Thyroid gland (tissue), 4 donors: ENCODE measurements at regions not wholly inside any gene's neighbourhood (a gene's known extent, or its start where the extent isn't known, plus 50 kb on each side); places are given as distances from the start of the nearest gene placed in this dataset.

ENCODE experiments used
- DNase-seq, 2 donors: peaks; one replicate each; pipeline ENCODE4 v3.0.0-alpha.2; 2019
- H3K27ac ChIP-seq, 3 donors: fragments of 200-600 bp; sonication (generic); 1 replicate in 2 of 3; 2 replicates in 1 of 3; pipeline ENCODE4 v1.5.1; 2016 to 2019; ENCODE audit warnings: mild to moderate bottlenecking in 1 of 3, moderate library complexity in 1 of 3
- H3K27me3 ChIP-seq: fragments of 200-600 bp; sonication (generic); one replicate; pipeline ENCODE4 v1.5.1; 2019
- H3K36me3 ChIP-seq, 2 donors: fragments of 200-600 bp; sonication (generic); one replicate each; pipeline ENCODE4 v1.5.1; 2016 to 2019
- H3K4me1 ChIP-seq, 2 donors: fragments of 200-600 bp; sonication (generic); one replicate each; pipeline ENCODE4 v1.5.1; 2017 to 2019
- H3K4me3 ChIP-seq, 3 donors: fragments of 200-600 bp; sonication (generic); replicated peaks in 1 of 3; 1 replicate in 2 of 3; 2 replicates in 1 of 3; pipeline ENCODE4 v1.5.1; 2016; ENCODE audit warnings: mild to moderate bottlenecking in 1 of 3
- H3K9me3 ChIP-seq: fragments of 200-600 bp; sonication (generic); one replicate; pipeline ENCODE4 v1.5.1; 2017
- POLR2A ChIP-seq, 2 donors: fragments of 450-650 bp; IDR thresholded peaks; one replicate each; pipeline ENCODE4 v1.6.1; 2017; ENCODE audit warnings: antibody characterized with exemption in 2 of 2, mild to moderate bottlenecking in 2 of 2, moderate library complexity in 1 of 2
- WGBS, 2 donors: methylation state at CpG; one replicate each; pipeline ENCODE4 v1.1.5; 2017; 5-methylcytosine and 5-hydroxymethylcytosine counted together
- intact Hi-C: fragments of 100-400 bp; cut with DNase I; formaldehyde crosslinking; loops from one replicate; pipeline ENCODE4 v1.15.1; 2023
- TF ChIP-seq, protein P1 (sequence below), 6 experiments: fragments of 200-600 bp in 3 of 6; fragments of 450-650 bp in 3 of 6; sonication (generic) in 3 of 6; IDR thresholded peaks; one replicate each; pipeline ENCODE4 v1.5.1; 2016 to 2019; ENCODE audit warnings: antibody characterized with exemption in 6 of 6, mild to moderate bottlenecking in 2 of 6, inconsistent platforms in 1 of 6, moderate library complexity in 1 of 6

DNA sequence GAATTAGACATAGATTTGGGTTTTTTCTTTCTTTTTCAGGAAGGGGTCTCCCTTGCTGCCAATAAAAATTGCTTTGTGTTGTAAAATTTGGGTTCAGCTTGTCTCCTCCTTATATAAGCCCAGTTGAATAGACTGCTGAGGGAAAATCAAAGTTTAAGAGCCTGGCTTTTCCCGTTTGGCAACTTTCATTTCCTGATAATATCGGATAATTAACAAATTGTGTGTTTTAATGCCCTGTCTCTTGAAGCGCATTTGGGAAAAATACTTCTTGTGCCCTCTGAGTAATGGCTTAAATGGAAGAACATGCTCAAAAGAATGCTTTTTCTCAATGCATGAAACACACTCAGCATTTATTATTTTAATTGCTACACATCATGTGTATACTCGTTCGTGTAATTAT is 198.0 kb upstream of the DCN start:
- Histone ChIP-seq H3K27ac (peak overlapping the region; percentile 56 to 91 (median 73)), H3K27me3 (no peaks in the 10 kb centered on the region), H3K4me3 (no peak overlapping the region), H3K9me3 (no peaks in the 10 kb centered on the region), H3K4me1 (peaks cover 14 to 17% of the 10 kb centered on the region in 2 donors), H3K36me3 (no peaks in the 10 kb centered on the region)
- no peak for DNase-seq
- WGBS, 2 donors: 34 to 45% methylated on average over 5 of the region's 5 CpGs
- intact Hi-C loops: no loop called here
- TF ChIP-seq, protein P1, sequence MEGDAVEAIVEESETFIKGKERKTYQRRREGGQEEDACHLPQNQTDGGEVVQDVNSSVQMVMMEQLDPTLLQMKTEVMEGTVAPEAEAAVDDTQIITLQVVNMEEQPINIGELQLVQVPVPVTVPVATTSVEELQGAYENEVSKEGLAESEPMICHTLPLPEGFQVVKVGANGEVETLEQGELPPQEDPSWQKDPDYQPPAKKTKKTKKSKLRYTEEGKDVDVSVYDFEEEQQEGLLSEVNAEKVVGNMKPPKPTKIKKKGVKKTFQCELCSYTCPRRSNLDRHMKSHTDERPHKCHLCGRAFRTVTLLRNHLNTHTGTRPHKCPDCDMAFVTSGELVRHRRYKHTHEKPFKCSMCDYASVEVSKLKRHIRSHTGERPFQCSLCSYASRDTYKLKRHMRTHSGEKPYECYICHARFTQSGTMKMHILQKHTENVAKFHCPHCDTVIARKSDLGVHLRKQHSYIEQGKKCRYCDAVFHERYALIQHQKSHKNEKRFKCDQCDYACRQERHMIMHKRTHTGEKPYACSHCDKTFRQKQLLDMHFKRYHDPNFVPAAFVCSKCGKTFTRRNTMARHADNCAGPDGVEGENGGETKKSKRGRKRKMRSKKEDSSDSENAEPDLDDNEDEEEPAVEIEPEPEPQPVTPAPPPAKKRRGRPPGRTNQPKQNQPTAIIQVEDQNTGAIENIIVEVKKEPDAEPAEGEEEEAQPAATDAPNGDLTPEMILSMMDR (IDR thresholded peaks at IDR 0.05): no peak
- no peak for TF ChIP-seq POLR2A (IDR thresholded peaks at IDR 0.05)

DNA sequence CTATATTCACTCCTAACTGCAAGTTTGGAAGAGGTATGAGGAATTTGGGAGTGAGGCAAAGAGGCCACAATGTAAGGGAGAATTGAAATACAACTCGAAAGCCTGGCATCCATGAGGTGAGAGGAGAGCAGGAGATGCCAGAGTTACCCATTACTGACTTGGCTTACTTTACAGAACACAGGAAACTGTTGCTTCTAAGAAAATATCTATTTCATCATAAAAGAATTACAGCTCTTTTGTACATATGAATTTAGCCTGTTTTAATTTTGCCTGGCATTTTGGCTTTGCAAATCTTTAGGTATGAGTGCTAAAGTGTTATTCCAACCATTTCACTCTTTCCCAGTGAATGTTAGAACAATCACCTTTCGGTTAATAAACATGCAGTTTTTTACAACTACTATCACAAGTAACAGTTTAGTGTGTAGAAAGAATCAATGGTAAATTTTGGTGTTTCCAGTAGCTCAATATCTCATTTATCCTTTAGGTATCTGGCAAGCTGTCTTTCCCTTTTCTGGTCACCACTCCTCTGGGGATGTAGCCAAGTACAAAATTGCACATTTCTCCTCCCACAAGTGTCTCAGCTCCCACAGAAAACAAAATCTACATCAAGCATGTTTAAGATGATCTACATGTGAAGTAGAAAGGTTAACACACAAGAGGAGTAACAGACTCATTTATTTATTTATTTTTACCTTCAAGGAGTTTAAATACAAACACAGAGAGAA is 196.6 kb upstream of the DCN start:
- Histone ChIP-seq H3K9me3 (no peaks in the 10 kb centered on the region), H3K4me1 (peaks cover 6 to 10% of the 10 kb centered on the region in 2 donors), H3K27ac (no peak overlapping the region), H3K27me3 (no peaks in the 10 kb centered on the region), H3K4me3 (no peak overlapping the region), H3K36me3 (no peaks in the 10 kb centered on the region)
- 93 to 96% methylated on average over 2 of the region's 2 CpGs for WGBS, 2 donors
- no peak for DNase-seq
- intact Hi-C loops: loop anchor here (10.0 kb wide), 1 partner anchor 1276 kb away; no protein-coding TSS in a partner anchor
- TF ChIP-seq, protein P1 (IDR thresholded peaks at IDR 0.05): no peak

DNA sequence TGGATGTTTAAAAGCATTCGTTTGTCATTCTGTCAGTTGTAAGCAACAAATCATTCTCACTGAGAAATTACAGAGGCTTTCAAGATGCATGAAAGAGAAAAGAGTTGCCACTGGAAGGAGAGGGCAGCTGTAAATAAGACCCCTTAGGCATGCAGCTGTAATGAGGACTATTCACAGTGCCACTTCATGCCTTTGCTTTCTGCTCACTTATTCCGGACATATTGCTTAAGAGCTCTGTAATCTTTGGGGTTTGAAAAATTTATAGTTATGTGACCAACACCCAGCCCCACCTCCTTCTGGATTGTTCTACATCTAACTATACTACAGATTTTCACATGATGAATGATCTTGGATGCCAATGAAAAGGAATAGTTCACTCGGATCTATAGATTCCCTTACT is 194.8 kb upstream of the DCN start:
- Histone ChIP-seq H3K27me3 (no peaks in the 10 kb centered on the region), H3K4me3 (no peak overlapping the region), H3K36me3 (no peaks in the 10 kb centered on the region), H3K27ac (no peak overlapping the region), H3K4me1 (no peaks in the 10 kb centered on the region), H3K9me3 (no peaks in the 10 kb centered on the region)
- TF ChIP-seq POLR2A (IDR thresholded peaks at IDR 0.05): no peak
- TF ChIP-seq, protein P1 (IDR thresholded peaks at IDR 0.05): no peak
- intact Hi-C loops: loop anchor here (10.0 kb wide), 1 partner anchor 1277 kb away; no protein-coding TSS in a partner anchor
- WGBS, 2 donors: 85 to 89% methylated on average over 3 of the region's 3 CpGs
- no peak for DNase-seq

DNA sequence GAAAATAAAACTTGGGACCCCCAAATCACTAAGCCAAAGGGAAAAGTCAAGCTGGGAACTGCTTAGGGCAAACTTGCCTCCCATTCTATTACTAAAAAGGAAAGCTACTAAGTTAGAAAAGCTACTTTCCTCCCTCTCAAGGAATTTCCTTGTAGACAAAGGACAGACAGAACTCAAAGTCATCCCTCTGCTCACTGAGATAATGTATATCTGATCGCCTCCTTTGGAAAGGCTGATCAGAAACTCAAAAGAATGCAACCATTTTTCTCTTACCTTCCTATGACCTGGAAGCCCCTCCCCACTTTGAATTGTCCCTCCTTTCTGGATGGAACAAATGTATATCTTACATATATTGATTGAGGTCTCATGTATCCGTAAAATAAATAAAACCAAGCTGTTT is 190.5 kb upstream of the DCN start:
- intact Hi-C loops: loop anchor here (10.0 kb wide), 1 partner anchor 1282 kb away; no protein-coding TSS in a partner anchor

More for the DNA sequence above, 190.5 kb upstream of the DCN start:
- H3K4me3 ChIP-seq: no peak overlapping the region
- WGBS, 2 donors: 94 to 96% methylated on average over 2 of the region's 2 CpGs
- H3K4me1 ChIP-seq: no peaks in the 10 kb centered on the region
- no peak overlapping the region for H3K27ac ChIP-seq
- DNase-seq: no peak
- TF ChIP-seq, protein P1 (IDR thresholded peaks at IDR 0.05): no peak
- TF ChIP-seq POLR2A (IDR thresholded peaks at IDR 0.05): no peak
- H3K9me3 ChIP-seq: no peaks in the 10 kb centered on the region
- no peaks in the 10 kb centered on the region for H3K27me3 ChIP-seq
- H3K36me3 ChIP-seq: no peaks in the 10 kb centered on the region
